ENCODE measurements at regions not wholly inside any gene's neighbourhood (a gene's known extent, or its start where the extent isn't known, plus 50 kb on each side); places are given as distances from the start of the nearest gene placed in this dataset.

GRCh38 chrX:42686296-42686695 is 91.7 kb downstream of the PPP1R2C start:
- H3K27ac ChIP-seq = no peak overlapping the region
- no peak for TF ChIP-seq ZFX (IDR thresholded peaks at IDR 0.05; ENCODE audit: borderline replicate concordance)
- TF ChIP-seq, protein P1, sequence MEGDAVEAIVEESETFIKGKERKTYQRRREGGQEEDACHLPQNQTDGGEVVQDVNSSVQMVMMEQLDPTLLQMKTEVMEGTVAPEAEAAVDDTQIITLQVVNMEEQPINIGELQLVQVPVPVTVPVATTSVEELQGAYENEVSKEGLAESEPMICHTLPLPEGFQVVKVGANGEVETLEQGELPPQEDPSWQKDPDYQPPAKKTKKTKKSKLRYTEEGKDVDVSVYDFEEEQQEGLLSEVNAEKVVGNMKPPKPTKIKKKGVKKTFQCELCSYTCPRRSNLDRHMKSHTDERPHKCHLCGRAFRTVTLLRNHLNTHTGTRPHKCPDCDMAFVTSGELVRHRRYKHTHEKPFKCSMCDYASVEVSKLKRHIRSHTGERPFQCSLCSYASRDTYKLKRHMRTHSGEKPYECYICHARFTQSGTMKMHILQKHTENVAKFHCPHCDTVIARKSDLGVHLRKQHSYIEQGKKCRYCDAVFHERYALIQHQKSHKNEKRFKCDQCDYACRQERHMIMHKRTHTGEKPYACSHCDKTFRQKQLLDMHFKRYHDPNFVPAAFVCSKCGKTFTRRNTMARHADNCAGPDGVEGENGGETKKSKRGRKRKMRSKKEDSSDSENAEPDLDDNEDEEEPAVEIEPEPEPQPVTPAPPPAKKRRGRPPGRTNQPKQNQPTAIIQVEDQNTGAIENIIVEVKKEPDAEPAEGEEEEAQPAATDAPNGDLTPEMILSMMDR (IDR thresholded peaks at IDR 0.05) = no peak

GRCh38 chrX:42684065-42684464 is 93.9 kb downstream of the PPP1R2C start:
- no peak for TF ChIP-seq ZFX (IDR thresholded peaks at IDR 0.05; ENCODE audit: borderline replicate concordance)
- TF ChIP-seq, protein P1 (IDR thresholded peaks at IDR 0.05) = no peak
- H3K27ac ChIP-seq = no peak overlapping the region

- TF ChIP-seq ZFX (IDR thresholded peaks at IDR 0.05; ENCODE audit: borderline replicate concordance) = no peak
- TF ChIP-seq, protein P1 (IDR thresholded peaks at IDR 0.05) = no peak
- H3K27ac ChIP-seq = no peak overlapping the region
These were observed 97.3 kb downstream of the PPP1R2C start for GRCh38 chrX:42680666-42681065.

DNA sequence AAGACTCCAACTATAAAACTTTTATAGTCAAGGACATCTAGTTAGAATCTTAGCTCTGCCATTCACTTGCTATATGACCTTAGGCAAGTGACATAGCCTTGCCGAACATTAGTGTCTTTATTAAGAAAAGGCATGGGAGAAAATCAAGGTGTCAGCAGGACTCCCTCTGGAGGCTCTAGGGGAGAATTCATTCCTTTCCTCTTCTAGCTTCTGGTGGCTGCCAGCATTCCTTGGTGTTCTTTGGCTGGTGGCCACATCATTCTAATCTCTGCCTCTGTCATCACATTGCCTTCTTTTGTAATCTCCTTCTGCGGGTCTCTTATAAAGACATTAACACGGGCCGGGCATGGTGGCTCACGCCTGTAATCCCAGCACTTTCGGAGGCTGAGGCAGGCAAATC is 99.8 kb downstream of the PPP1R2C start:
- no peak for TF ChIP-seq ZFX (IDR thresholded peaks at IDR 0.05; ENCODE audit: borderline replicate concordance)
- TF ChIP-seq, protein P1 (IDR thresholded peaks at IDR 0.05) = peak; percentile 17; the same call in 1 of the 2 replicates
- no peak overlapping the region for H3K27ac ChIP-seq

DNA sequence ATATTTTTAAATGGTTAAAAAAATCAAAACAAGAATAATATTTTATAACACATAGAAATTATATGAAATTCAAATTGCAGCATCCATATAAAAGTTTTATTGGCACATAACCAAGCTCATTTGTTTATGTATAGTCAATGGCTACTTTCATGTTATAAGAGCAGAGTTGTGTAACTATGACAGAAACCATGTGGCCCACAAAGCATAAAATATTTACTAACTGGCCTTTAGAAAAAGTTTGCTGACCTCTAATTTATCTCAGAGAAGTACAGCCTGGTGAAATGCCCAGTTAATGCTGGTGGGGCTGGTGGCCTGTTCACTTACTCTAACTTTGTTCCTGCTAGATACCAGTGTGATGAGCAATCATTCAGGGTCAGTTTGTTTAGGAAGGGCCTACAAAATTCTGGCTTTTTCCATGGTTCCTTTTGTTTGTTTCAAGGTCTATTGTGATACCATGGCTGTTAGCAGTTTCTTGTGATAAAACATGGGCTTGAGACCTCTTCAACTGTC is 104.6 kb downstream of the PPP1R2C start:
- TF ChIP-seq, protein P1 (IDR thresholded peaks at IDR 0.05) = no peak
- TF ChIP-seq ZFX (IDR thresholded peaks at IDR 0.05; ENCODE audit: borderline replicate concordance) = no peak

GRCh38 chrX:42664680-42665079 is 113.3 kb downstream of the PPP1R2C start:
- H3K27ac ChIP-seq = no peak overlapping the region
- TF ChIP-seq, protein P1 (IDR thresholded peaks at IDR 0.05) = no peak
- no peak for TF ChIP-seq ZFX (IDR thresholded peaks at IDR 0.05; ENCODE audit: borderline replicate concordance)

More for the DNA sequence above, 104.6 kb downstream of the PPP1R2C start:
- no peak overlapping the region for H3K27ac ChIP-seq

DNA sequence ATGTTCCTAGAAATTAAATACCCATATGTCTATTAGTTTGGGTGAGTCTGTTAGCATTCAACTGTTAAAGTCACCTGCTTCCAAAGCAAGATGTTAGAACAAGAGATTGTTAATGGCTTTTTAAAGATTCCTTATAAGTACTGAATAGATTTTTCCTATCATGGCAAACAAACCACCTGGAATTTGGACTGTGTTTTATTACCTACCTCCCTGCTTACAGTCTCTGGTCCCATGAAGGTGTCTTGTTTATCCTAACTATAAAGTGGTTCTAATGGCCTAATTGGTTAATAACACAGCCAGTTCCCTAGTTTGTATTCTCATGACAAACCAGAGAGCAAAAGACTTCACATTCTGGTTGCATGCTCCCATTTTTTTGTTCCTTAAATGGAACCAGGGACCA is 149.5 kb downstream of the PPP1R2C start:
- H3K27ac ChIP-seq = no peak overlapping the region
- TF ChIP-seq, protein P1 (IDR thresholded peaks at IDR 0.05) = no peak
- TF ChIP-seq ZFX (IDR thresholded peaks at IDR 0.05; ENCODE audit: borderline replicate concordance) = no peak

Data from 22Rv1 (cell line).